Liver (tissue), 3 donors: ENCODE measurements at regions not wholly inside any gene's neighbourhood (a gene's known extent, or its start where the extent isn't known, plus 50 kb on each side); places are given as distances from the start of the nearest gene placed in this dataset.

Experiments
- ATF3 ChIP-seq: IDR thresholded peaks from 2 replicates; pipeline ENCODE4 v1.6.1; 2016; ENCODE audit warnings: antibody characterized with exemption
- HNF4A ChIP-seq, 2 donors: conservative IDR thresholded peaks; 2 replicates each; pipeline ENCODE4 v1.6.1; 2016; ENCODE audit warnings: antibody characterized with exemption in 2 of 2, mild to moderate bottlenecking in 2 of 2
- JUND ChIP-seq, 2 donors: IDR thresholded peaks; 2 replicates each; pipeline ENCODE4 v1.6.1; 2016; ENCODE audit warnings: antibody characterized with exemption in 2 of 2
- TAF1 ChIP-seq: conservative IDR thresholded peaks from 2 replicates; pipeline ENCODE4 v1.6.1; 2016; ENCODE audit warnings: antibody characterized with exemption, mild to moderate bottlenecking
- ZBTB33 ChIP-seq: IDR thresholded peaks from 2 replicates; pipeline ENCODE4 v1.6.1; 2016; ENCODE audit warnings: antibody characterized with exemption
- TF ChIP-seq, protein P1 (sequence below): IDR thresholded peaks from 2 replicates; pipeline ENCODE4 v1.6.1; 2016; ENCODE audit warnings: antibody characterized with exemption
- TF ChIP-seq, protein P2 (sequence below): IDR thresholded peaks from 2 replicates; pipeline ENCODE4 v1.6.1; 2016; ENCODE audit warnings: antibody characterized with exemption, mild to moderate bottlenecking
- TF ChIP-seq, protein P3 (sequence below): fragments of 150-350 bp; IDR thresholded peaks from 2 replicates; pipeline ENCODE4 v1.5.1; 2017; ENCODE audit warnings: improper control_type of control experiment, low read depth, low read length; ENCODE audit not compliant: missing input control
- donor health status: healthy.
- donor health status: healthy.

GRCh38 chr1:163896001-163896400, 574.2 kb downstream of the NUF2 start:
- TF ChIP-seq TAF1 (no peak), JUND (IDR thresholded peaks at IDR 0.05) (no peak), ATF3 (no peak), HNF4A (conservative IDR thresholded peaks at IDR 0.05) (no peak), ZBTB33 (no peak)
- TF ChIP-seq, protein P1, sequence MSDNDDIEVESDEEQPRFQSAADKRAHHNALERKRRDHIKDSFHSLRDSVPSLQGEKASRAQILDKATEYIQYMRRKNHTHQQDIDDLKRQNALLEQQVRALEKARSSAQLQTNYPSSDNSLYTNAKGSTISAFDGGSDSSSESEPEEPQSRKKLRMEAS: no peak
- TF ChIP-seq, protein P2, sequence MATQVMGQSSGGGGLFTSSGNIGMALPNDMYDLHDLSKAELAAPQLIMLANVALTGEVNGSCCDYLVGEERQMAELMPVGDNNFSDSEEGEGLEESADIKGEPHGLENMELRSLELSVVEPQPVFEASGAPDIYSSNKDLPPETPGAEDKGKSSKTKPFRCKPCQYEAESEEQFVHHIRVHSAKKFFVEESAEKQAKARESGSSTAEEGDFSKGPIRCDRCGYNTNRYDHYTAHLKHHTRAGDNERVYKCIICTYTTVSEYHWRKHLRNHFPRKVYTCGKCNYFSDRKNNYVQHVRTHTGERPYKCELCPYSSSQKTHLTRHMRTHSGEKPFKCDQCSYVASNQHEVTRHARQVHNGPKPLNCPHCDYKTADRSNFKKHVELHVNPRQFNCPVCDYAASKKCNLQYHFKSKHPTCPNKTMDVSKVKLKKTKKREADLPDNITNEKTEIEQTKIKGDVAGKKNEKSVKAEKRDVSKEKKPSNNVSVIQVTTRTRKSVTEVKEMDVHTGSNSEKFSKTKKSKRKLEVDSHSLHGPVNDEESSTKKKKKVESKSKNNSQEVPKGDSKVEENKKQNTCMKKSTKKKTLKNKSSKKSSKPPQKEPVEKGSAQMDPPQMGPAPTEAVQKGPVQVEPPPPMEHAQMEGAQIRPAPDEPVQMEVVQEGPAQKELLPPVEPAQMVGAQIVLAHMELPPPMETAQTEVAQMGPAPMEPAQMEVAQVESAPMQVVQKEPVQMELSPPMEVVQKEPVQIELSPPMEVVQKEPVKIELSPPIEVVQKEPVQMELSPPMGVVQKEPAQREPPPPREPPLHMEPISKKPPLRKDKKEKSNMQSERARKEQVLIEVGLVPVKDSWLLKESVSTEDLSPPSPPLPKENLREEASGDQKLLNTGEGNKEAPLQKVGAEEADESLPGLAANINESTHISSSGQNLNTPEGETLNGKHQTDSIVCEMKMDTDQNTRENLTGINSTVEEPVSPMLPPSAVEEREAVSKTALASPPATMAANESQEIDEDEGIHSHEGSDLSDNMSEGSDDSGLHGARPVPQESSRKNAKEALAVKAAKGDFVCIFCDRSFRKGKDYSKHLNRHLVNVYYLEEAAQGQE: no peak
- TF ChIP-seq, protein P3, sequence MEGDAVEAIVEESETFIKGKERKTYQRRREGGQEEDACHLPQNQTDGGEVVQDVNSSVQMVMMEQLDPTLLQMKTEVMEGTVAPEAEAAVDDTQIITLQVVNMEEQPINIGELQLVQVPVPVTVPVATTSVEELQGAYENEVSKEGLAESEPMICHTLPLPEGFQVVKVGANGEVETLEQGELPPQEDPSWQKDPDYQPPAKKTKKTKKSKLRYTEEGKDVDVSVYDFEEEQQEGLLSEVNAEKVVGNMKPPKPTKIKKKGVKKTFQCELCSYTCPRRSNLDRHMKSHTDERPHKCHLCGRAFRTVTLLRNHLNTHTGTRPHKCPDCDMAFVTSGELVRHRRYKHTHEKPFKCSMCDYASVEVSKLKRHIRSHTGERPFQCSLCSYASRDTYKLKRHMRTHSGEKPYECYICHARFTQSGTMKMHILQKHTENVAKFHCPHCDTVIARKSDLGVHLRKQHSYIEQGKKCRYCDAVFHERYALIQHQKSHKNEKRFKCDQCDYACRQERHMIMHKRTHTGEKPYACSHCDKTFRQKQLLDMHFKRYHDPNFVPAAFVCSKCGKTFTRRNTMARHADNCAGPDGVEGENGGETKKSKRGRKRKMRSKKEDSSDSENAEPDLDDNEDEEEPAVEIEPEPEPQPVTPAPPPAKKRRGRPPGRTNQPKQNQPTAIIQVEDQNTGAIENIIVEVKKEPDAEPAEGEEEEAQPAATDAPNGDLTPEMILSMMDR: no peak
